Vagina (tissue), 2 donors: ENCODE measurements at regions not wholly inside any gene's neighbourhood (a gene's known extent, or its start where the extent isn't known, plus 50 kb on each side); places are given as distances from the start of the nearest gene placed in this dataset.

Source experiments
- CTCF ChIP-seq, 3 experiments: fragments of 450-650 bp in 2 of 3; fragments of 200-600 bp in 1 of 3; sonication (generic) in 1 of 3; IDR thresholded peaks; one replicate each; pipeline ENCODE4 v1.5.1; 2017 to 2019; ENCODE audit warnings: antibody characterized with exemption in 3 of 3, mild to moderate bottlenecking in 2 of 3, moderate library complexity in 2 of 3
- POLR2A ChIP-seq, 2 donors: fragments of 450-650 bp; IDR thresholded peaks; one replicate each; pipeline ENCODE4 v1.6.1; 2017; ENCODE audit warnings: antibody characterized with exemption in 2 of 2, mild to moderate bottlenecking in 2 of 2, moderate library complexity in 2 of 2
- POLR2AphosphoS5 ChIP-seq, 2 donors: sonication (generic); formaldehyde crosslinking; IDR thresholded peaks; one replicate each; pipeline ENCODE4 v1.9.0; 2017; ENCODE audit warnings: antibody characterized with exemption in 2 of 2, mild to moderate bottlenecking in 2 of 2, low read depth in 1 of 2; ENCODE audit not compliant: insufficient read depth in 1 of 2

- TF ChIP-seq CTCF (IDR thresholded peaks at IDR 0.05) (no peak), POLR2A (IDR thresholded peaks at IDR 0.05) (no peak), POLR2AphosphoS5 (IDR thresholded peaks at IDR 0.05; ENCODE audit: insufficient read depth in 1 of 2, low read depth in 1 of 2) (no peak)
These were observed 118.1 kb downstream of the HNRNPD start for GRCh38 chr4:82255657-82256056.
